Astrocyte (in vitro differentiated cells and primary cell): ENCODE measurements at regions not wholly inside any gene's neighbourhood (a gene's known extent, or its start where the extent isn't known, plus 50 kb on each side); places are given as distances from the start of the nearest gene placed in this dataset.

Experiments
- DNase-seq: peaks from one replicate; pipeline ENCODE4 v3.0.0-alpha.2; 2010; ENCODE audit warnings: low read depth
- FAIRE-seq: peaks from 2 replicates; lab custom pipeline; 2011; peaks lifted over from hg19 to GRCh38; lab: Jason Lieb, UNC
- H2AFZ ChIP-seq: 2 replicates; pipeline ENCODE4 v1.6.0; 2012; ENCODE audit warnings: low read depth, low read length, inconsistent platforms
- H3K27ac ChIP-seq: 2 replicates; pipeline ENCODE4 v1.5.1; 2011; ENCODE audit warnings: low read depth, low read length, inconsistent platforms
- H3K27me3 ChIP-seq: 2 replicates; pipeline ENCODE4 v1.6.0; 2011; ENCODE audit warnings: low read length, inconsistent platforms; ENCODE audit not compliant: insufficient read depth
- H3K36me3 ChIP-seq: 2 replicates; pipeline ENCODE4 v1.5.1; 2011; ENCODE audit warnings: low read length, inconsistent platforms; ENCODE audit not compliant: insufficient read depth
- H3K4me1 ChIP-seq: 2 replicates; pipeline ENCODE4 v1.5.1; 2011; ENCODE audit warnings: low read length, inconsistent platforms; ENCODE audit not compliant: insufficient read depth
- H3K4me2 ChIP-seq: 2 replicates; pipeline ENCODE4 v1.6.0; 2012; ENCODE audit warnings: low read length, inconsistent platforms
- H3K4me3 ChIP-seq: 2 replicates; pipeline ENCODE4 v1.5.1; 2011; ENCODE audit warnings: low read depth, mild to moderate bottlenecking, low read length, inconsistent platforms; ENCODE audit not compliant: insufficient read depth
- H3K79me2 ChIP-seq: 2 replicates; pipeline ENCODE4 v1.6.0; 2012; ENCODE audit warnings: mild to moderate bottlenecking, low read length, inconsistent platforms; ENCODE audit not compliant: insufficient read depth
- H3K9ac ChIP-seq: 2 replicates; pipeline ENCODE4 v1.6.0; 2012; ENCODE audit warnings: mild to moderate bottlenecking, low read length, inconsistent platforms
- H3K9me3 ChIP-seq: 2 replicates; pipeline ENCODE4 v1.5.1; 2012; ENCODE audit warnings: low read depth, mild to moderate bottlenecking, low read length, inconsistent platforms; ENCODE audit not compliant: insufficient read depth
- H4K20me1 ChIP-seq: 2 replicates; pipeline ENCODE4 v1.6.0; 2012; ENCODE audit warnings: low read length, inconsistent platforms; ENCODE audit not compliant: insufficient read depth
- H3K27ac Mint-ChIP-seq: one replicate; pipeline ENCODE4 v1.8.0; 2021; ENCODE audit warnings: mild to moderate bottlenecking, mixed read lengths; ENCODE audit not compliant: unreplicated experiment
- H3K27me3 Mint-ChIP-seq: one replicate; pipeline ENCODE4 v1.8.0; 2021; ENCODE audit warnings: low read depth, mixed read lengths; ENCODE audit not compliant: unreplicated experiment
- H3K36me3 Mint-ChIP-seq: one replicate; pipeline ENCODE4 v1.8.0; 2021; ENCODE audit warnings: low read depth, mixed read lengths; ENCODE audit not compliant: unreplicated experiment
- H3K4me1 Mint-ChIP-seq: one replicate; pipeline ENCODE4 v1.8.0; 2021; ENCODE audit warnings: low read depth, mixed read lengths; ENCODE audit not compliant: unreplicated experiment
- H3K4me3 Mint-ChIP-seq: one replicate; pipeline ENCODE4 v1.8.0; 2021; ENCODE audit warnings: mild to moderate bottlenecking, moderate library complexity, mixed read lengths; ENCODE audit not compliant: unreplicated experiment
- H3K9me3 Mint-ChIP-seq: one replicate; pipeline ENCODE4 v1.8.0; 2021; ENCODE audit warnings: mild to moderate bottlenecking, mixed read lengths; ENCODE audit not compliant: unreplicated experiment
- CTCF ChIP-seq: IDR thresholded peaks from 2 replicates; pipeline ENCODE4 v1.5.1; 2011; ENCODE audit warnings: low read depth, mild to moderate bottlenecking, inconsistent platforms, low read length, moderate library complexity; ENCODE audit not compliant: insufficient read depth
- EZH2 ChIP-seq: IDR thresholded peaks from 2 replicates; pipeline ENCODE4 v1.6.1; 2012; ENCODE audit warnings: mild to moderate bottlenecking, low read length, inconsistent platforms; ENCODE audit not compliant: insufficient read depth

DNA sequence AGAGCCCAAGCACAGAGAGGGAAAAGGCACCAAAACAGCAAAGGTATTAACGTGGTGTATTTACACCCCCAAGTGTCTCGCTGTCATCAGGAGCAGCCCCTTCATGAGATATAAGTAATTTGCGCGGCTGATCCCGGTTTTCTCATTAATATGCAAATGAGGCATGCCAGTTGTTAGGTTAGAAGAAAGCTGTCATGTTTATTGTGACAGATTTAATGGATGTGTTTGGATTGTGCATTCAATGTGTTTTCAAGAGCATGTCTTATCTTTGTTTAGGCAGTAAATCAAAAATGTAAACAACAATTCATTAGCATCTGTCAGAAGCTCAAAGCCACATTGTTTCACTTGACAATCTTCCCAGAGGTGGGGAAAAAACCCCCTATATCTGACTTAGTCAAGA, 56.5 kb upstream of the CTBP2 start:
- no peaks in the 10 kb centered on the region for H3K79me2 ChIP-seq
- H3K4me3 Mint-ChIP-seq = no peak overlapping the region
- TF ChIP-seq CTCF = no peak
- TF ChIP-seq EZH2 = no peak
- no peak overlapping the region for H3K27ac Mint-ChIP-seq
- no peaks in the 10 kb centered on the region for H3K4me1 ChIP-seq
- DNase-seq (no peak), FAIRE-seq (no peak)
- H3K27ac ChIP-seq = no peak overlapping the region
- no peak overlapping the region for H2AFZ ChIP-seq
- peaks cover 4% of the 10 kb centered on the region for H3K9me3 Mint-ChIP-seq
- H3K36me3 Mint-ChIP-seq = no peaks in the 10 kb centered on the region
- peaks cover 18% of the 10 kb centered on the region for H3K27me3 Mint-ChIP-seq
- H3K36me3 ChIP-seq = no peaks in the 10 kb centered on the region
- no peaks in the 10 kb centered on the region for H4K20me1 ChIP-seq
- H3K9me3 ChIP-seq = no peaks in the 10 kb centered on the region
- no peak overlapping the region for H3K4me3 ChIP-seq
- peaks cover 8% of the 10 kb centered on the region for H3K27me3 ChIP-seq
- peaks cover 16% of the 10 kb centered on the region for H3K4me1 Mint-ChIP-seq
- no peak overlapping the region for H3K4me2 ChIP-seq
- no peak overlapping the region for H3K9ac ChIP-seq

- peaks cover 13% of the 10 kb centered on the region for H3K27me3 Mint-ChIP-seq
- no peak overlapping the region for H3K4me3 Mint-ChIP-seq
- H3K4me2 ChIP-seq = no peak overlapping the region
- no peak overlapping the region for H2AFZ ChIP-seq
- no peak overlapping the region for H3K27ac Mint-ChIP-seq
- H3K79me2 ChIP-seq = no peaks in the 10 kb centered on the region
- DNase-seq (no peak), FAIRE-seq (no peak)
- no peaks in the 10 kb centered on the region for H3K36me3 ChIP-seq
- H3K27ac ChIP-seq = no peak overlapping the region
- H3K36me3 Mint-ChIP-seq = no peaks in the 10 kb centered on the region
- H3K9me3 ChIP-seq = no peaks in the 10 kb centered on the region
- no peaks in the 10 kb centered on the region for H3K4me1 ChIP-seq
- H3K4me3 ChIP-seq = no peak overlapping the region
- TF ChIP-seq CTCF (no peak), EZH2 (no peak)
- peaks cover 15% of the 10 kb centered on the region for H3K4me1 Mint-ChIP-seq
- no peak overlapping the region for H3K9ac ChIP-seq
- H3K27me3 ChIP-seq = peaks cover 8% of the 10 kb centered on the region
- peaks cover 4% of the 10 kb centered on the region for H3K9me3 Mint-ChIP-seq
- no peaks in the 10 kb centered on the region for H4K20me1 ChIP-seq
Observed at GRCh38 chr10:125216309-125216708, 55.9 kb upstream of the CTBP2 start.

DNA sequence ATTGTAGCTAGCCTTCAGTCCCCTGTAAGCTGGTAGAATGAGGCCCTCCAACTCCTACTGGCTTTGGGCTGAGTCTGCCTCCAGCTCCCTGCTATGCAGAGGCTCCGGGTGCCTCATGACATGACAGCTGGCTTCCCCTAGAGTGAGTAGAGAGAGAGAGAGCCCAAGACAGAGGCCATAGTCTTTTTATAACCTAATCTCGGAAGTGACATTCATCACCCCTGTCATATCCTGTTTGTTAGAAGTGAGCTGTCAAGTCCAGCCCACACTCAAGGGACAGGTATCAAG, 53.9 kb upstream of the CTBP2 start:
- Histone ChIP-seq H3K79me2 (no peaks in the 10 kb centered on the region), H3K9ac (no peak overlapping the region), H3K4me3 (no peak overlapping the region), H3K9me3 (no peaks in the 10 kb centered on the region), H3K36me3 (no peaks in the 10 kb centered on the region), H3K4me1 (no peaks in the 10 kb centered on the region), H2AFZ (no peak overlapping the region), H3K4me2 (no peak overlapping the region), H3K27me3 (peaks cover 8% of the 10 kb centered on the region), H4K20me1 (no peaks in the 10 kb centered on the region), H3K27ac (no peak overlapping the region)
- no peaks in the 10 kb centered on the region for H3K27me3 Mint-ChIP-seq
- DNase-seq (no peak), FAIRE-seq (no peak)
- H3K9me3 Mint-ChIP-seq = no peaks in the 10 kb centered on the region
- no peak for TF ChIP-seq EZH2
- no peak for TF ChIP-seq CTCF
- no peaks in the 10 kb centered on the region for H3K36me3 Mint-ChIP-seq
- H3K27ac Mint-ChIP-seq = peak overlapping the region; percentile 88
- H3K4me3 Mint-ChIP-seq = no peak overlapping the region
- H3K4me1 Mint-ChIP-seq = peaks cover 27% of the 10 kb centered on the region
